ENCODE measurements at regions not wholly inside any gene's neighbourhood (a gene's known extent, or its start where the extent isn't known, plus 50 kb on each side); places are given as distances from the start of the nearest gene placed in this dataset.
A peak's percentile ranks its signal among the peaks of the same experiment; 100 is the strongest.
"Not testable (repeated sequence)": the region's sequence is repeated elsewhere in the genome, so short reads cannot be mapped to it uniquely, and the experiment has no call there.

DNA sequence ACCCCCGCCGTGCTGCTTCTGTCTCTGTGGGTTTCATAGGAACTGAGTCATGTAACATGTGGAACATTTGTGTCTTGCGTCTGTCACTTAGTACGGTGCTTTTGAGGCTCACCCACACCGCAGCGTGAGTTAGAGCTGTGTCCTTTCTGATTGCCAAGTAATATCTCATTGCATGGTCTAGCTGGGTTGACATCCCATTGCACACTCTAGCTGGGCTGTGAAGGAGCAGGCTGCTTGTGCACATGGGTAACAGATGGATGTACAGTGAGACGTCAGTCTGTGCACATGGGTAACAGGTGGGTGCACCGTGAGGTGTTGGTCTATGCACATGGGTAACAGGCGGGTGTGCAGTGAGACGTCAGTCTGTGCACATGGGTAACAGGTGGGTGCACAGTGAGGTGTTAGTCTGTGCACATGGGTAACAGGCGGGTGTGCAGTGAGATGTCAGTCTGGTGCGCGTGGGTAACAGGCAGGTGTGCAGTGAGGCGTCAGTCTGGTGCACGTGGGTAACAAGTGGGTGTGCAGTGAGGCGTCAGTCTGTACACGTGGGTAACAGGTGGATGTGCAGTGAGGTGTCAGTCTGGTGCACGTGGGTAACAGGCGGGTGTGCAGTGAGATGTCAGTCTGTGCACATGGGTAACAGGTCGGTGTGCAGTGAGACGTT lies 58.5 kb upstream of the METTL9 start:
- TF ChIP-seq, protein P1, sequence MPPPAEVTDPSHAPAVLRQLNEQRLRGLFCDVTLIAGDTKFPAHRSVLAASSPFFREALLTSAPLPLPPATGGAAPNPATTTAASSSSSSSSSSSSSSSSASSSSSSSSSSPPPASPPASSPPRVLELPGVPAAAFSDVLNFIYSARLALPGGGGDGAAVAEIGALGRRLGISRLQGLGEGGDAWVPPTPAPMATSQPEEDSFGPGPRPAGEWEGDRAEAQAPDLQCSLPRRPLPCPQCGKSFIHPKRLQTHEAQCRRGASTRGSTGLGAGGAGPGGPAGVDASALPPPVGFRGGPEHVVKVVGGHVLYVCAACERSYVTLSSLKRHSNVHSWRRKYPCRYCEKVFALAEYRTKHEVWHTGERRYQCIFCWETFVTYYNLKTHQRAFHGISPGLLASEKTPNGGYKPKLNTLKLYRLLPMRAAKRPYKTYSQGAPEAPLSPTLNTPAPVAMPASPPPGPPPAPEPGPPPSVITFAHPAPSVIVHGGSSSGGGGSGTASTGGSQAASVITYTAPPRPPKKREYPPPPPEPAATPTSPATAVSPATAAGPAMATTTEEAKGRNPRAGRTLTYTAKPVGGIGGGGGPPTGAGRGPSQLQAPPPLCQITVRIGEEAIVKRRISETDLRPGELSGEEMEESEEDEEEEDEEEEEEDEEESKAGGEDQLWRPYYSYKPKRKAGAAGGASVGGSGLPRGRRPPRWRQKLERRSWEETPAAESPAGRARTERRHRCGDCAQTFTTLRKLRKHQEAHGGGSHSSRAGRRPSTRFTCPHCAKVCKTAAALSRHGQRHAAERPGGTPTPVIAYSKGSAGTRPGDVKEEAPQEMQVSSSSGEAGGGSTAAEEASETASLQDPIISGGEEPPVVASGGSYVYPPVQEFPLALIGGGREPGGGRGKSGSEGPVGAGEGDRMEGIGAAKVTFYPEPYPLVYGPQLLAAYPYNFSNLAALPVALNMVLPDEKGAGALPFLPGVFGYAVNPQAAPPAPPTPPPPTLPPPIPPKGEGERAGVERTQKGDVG (CRISPR knock-in tag; IDR thresholded peaks at IDR 0.05), result not testable (repeated sequence)
- TF ChIP-seq, protein P2, sequence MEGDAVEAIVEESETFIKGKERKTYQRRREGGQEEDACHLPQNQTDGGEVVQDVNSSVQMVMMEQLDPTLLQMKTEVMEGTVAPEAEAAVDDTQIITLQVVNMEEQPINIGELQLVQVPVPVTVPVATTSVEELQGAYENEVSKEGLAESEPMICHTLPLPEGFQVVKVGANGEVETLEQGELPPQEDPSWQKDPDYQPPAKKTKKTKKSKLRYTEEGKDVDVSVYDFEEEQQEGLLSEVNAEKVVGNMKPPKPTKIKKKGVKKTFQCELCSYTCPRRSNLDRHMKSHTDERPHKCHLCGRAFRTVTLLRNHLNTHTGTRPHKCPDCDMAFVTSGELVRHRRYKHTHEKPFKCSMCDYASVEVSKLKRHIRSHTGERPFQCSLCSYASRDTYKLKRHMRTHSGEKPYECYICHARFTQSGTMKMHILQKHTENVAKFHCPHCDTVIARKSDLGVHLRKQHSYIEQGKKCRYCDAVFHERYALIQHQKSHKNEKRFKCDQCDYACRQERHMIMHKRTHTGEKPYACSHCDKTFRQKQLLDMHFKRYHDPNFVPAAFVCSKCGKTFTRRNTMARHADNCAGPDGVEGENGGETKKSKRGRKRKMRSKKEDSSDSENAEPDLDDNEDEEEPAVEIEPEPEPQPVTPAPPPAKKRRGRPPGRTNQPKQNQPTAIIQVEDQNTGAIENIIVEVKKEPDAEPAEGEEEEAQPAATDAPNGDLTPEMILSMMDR (IDR thresholded peaks at IDR 0.05 in 2 of 3, conservative IDR thresholded peaks at IDR 0.05 in 1 of 3; ENCODE audit: control insufficient read depth in 2 of 3, extremely low read depth in 1 of 3, insufficient read depth in 1 of 3, low read depth in 3 of 3, low read length in 3 of 3), result not testable (repeated sequence)
- not testable (repeated sequence) for TF ChIP-seq CEBPB (IDR thresholded peaks at IDR 0.05; ENCODE audit: borderline replicate concordance in 1 of 2, low read depth in 2 of 2, low read length in 2 of 2); MTA3 (IDR thresholded peaks at IDR 0.05; ENCODE audit: borderline replicate concordance, low read length); TAF1 (IDR thresholded peaks at IDR 0.05; ENCODE audit: borderline replicate concordance, low read depth, low read length); POLR2A (IDR thresholded peaks at IDR 0.05; ENCODE audit: low read depth, low read length)
- peak in 1 of 2 experiments; percentile 22; a peak in 1 of 4 replicates for TF ChIP-seq IKZF2 (IDR thresholded peaks at IDR 0.05)

Data from GM12878 (cell line).